ENCODE measurements at regions not wholly inside any gene's neighbourhood (a gene's known extent, or its start where the extent isn't known, plus 50 kb on each side); places are given as distances from the start of the nearest gene placed in this dataset.

DNA sequence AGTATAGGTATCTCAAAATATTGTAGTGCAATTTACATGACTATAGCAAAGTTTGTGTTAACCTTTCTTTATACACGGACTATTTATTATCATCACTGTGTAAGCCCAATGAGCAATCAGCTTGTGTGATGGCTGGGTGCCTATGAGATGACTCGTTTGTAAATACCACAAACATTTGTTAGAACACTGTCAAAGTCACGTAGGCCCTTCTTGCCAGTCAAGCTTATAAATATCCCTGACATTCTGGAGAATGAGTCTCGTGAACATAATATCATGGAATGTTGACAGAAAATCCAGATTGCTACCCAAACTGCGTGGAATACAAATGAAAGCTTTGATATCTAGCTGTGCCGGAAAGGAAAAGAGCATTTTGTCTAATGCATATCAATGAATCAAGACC is 648.3 kb upstream of the MDGA2 start:
- TF ChIP-seq, protein P1, sequence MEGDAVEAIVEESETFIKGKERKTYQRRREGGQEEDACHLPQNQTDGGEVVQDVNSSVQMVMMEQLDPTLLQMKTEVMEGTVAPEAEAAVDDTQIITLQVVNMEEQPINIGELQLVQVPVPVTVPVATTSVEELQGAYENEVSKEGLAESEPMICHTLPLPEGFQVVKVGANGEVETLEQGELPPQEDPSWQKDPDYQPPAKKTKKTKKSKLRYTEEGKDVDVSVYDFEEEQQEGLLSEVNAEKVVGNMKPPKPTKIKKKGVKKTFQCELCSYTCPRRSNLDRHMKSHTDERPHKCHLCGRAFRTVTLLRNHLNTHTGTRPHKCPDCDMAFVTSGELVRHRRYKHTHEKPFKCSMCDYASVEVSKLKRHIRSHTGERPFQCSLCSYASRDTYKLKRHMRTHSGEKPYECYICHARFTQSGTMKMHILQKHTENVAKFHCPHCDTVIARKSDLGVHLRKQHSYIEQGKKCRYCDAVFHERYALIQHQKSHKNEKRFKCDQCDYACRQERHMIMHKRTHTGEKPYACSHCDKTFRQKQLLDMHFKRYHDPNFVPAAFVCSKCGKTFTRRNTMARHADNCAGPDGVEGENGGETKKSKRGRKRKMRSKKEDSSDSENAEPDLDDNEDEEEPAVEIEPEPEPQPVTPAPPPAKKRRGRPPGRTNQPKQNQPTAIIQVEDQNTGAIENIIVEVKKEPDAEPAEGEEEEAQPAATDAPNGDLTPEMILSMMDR (IDR thresholded peaks at IDR 0.05; ENCODE audit: low read depth, low read length, missing input control): no peak
- TF ChIP-seq YY1 (IDR thresholded peaks at IDR 0.05): no peak
- TF ChIP-seq NR2F2 (IDR thresholded peaks at IDR 0.05): no peak
- no peak for TF ChIP-seq TAF1 (conservative IDR thresholded peaks at IDR 0.05)
- TF ChIP-seq, protein P2, sequence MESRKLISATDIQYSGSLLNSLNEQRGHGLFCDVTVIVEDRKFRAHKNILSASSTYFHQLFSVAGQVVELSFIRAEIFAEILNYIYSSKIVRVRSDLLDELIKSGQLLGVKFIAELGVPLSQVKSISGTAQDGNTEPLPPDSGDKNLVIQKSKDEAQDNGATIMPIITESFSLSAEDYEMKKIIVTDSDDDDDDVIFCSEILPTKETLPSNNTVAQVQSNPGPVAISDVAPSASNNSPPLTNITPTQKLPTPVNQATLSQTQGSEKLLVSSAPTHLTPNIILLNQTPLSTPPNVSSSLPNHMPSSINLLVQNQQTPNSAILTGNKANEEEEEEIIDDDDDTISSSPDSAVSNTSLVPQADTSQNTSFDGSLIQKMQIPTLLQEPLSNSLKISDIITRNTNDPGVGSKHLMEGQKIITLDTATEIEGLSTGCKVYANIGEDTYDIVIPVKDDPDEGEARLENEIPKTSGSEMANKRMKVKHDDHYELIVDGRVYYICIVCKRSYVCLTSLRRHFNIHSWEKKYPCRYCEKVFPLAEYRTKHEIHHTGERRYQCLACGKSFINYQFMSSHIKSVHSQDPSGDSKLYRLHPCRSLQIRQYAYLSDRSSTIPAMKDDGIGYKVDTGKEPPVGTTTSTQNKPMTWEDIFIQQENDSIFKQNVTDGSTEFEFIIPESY (IDR thresholded peaks at IDR 0.05): no peak
- TF ChIP-seq GABPA (IDR thresholded peaks at IDR 0.05 in 1 of 2, conservative IDR thresholded peaks at IDR 0.05 in 1 of 2): no peak
- TF ChIP-seq, protein P3, sequence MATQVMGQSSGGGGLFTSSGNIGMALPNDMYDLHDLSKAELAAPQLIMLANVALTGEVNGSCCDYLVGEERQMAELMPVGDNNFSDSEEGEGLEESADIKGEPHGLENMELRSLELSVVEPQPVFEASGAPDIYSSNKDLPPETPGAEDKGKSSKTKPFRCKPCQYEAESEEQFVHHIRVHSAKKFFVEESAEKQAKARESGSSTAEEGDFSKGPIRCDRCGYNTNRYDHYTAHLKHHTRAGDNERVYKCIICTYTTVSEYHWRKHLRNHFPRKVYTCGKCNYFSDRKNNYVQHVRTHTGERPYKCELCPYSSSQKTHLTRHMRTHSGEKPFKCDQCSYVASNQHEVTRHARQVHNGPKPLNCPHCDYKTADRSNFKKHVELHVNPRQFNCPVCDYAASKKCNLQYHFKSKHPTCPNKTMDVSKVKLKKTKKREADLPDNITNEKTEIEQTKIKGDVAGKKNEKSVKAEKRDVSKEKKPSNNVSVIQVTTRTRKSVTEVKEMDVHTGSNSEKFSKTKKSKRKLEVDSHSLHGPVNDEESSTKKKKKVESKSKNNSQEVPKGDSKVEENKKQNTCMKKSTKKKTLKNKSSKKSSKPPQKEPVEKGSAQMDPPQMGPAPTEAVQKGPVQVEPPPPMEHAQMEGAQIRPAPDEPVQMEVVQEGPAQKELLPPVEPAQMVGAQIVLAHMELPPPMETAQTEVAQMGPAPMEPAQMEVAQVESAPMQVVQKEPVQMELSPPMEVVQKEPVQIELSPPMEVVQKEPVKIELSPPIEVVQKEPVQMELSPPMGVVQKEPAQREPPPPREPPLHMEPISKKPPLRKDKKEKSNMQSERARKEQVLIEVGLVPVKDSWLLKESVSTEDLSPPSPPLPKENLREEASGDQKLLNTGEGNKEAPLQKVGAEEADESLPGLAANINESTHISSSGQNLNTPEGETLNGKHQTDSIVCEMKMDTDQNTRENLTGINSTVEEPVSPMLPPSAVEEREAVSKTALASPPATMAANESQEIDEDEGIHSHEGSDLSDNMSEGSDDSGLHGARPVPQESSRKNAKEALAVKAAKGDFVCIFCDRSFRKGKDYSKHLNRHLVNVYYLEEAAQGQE (IDR thresholded peaks at IDR 0.05): no peak
- no peak for TF ChIP-seq SP1 (IDR thresholded peaks at IDR 0.05)
- no peak for TF ChIP-seq HNF4G (IDR thresholded peaks at IDR 0.05)
- TF ChIP-seq, protein P4, sequence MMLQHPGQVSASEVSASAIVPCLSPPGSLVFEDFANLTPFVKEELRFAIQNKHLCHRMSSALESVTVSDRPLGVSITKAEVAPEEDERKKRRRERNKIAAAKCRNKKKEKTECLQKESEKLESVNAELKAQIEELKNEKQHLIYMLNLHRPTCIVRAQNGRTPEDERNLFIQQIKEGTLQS (IDR thresholded peaks at IDR 0.05): no peak
- no peak for TF ChIP-seq HNF4A (conservative IDR thresholded peaks at IDR 0.05)
- TF ChIP-seq JUND (IDR thresholded peaks at IDR 0.05): no peak
- TF ChIP-seq, protein P5, sequence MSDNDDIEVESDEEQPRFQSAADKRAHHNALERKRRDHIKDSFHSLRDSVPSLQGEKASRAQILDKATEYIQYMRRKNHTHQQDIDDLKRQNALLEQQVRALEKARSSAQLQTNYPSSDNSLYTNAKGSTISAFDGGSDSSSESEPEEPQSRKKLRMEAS (IDR thresholded peaks at IDR 0.05): no peak
